ENCODE measurements at regions not wholly inside any gene's neighbourhood (a gene's known extent, or its start where the extent isn't known, plus 50 kb on each side); places are given as distances from the start of the nearest gene placed in this dataset.

- no peaks in the 10 kb centered on the region for H3K4me1 ChIP-seq (ENCODE audit: insufficient read depth, low read length)
- Mint-ChIP-seq H3K4me3 (no peak overlapping the region), H3K27ac (no peak overlapping the region), H3K9me3 (no peaks in the 10 kb centered on the region), H3K36me3 (ENCODE audit: low read depth) (no peaks in the 10 kb centered on the region), H3K4me1 (ENCODE audit: low read depth) (no peaks in the 10 kb centered on the region), H3K27me3 (peaks cover 90% of the 10 kb centered on the region)
- no peak for DNase-seq
- intact Hi-C loops (cut with DNase I, micrococcal nuclease), result no loop called here
- no peak overlapping the region for H3K4me3 ChIP-seq (ENCODE audit: low read length)
- H3K27me3 ChIP-seq (ENCODE audit: control insufficient read depth in 1 of 2, insufficient read depth in 2 of 2, low read length in 2 of 2), result peaks cover 6 to 16% of the 10 kb centered on the region in 2 experiments
- ChIA-PET POLR2A (no interaction called here), CTCF (no interaction called here)
- no peaks in the 10 kb centered on the region for H3K9me3 ChIP-seq (ENCODE audit: control insufficient read depth in 1 of 2, insufficient read depth in 1 of 2, low read length in 2 of 2)
- TF ChIP-seq CTCF (IDR thresholded peaks at IDR 0.05), result no peak
- ATAC-seq (ENCODE audit: poor library complexity), result no peak
- H3K27ac ChIP-seq (ENCODE audit: low read depth in 1 of 2, low read length in 2 of 2), result no peak overlapping the region
- no peaks in the 10 kb centered on the region for H3K36me3 ChIP-seq (ENCODE audit: insufficient read depth, low read length)
These were observed 131.3 kb downstream of the SUCLG1 start for GRCh38 chr2:84327645-84328249.

GRCh38 chr2:84326831-84327432 is 132.1 kb downstream of the SUCLG1 start:
- no peak for TF ChIP-seq CTCF (IDR thresholded peaks at IDR 0.05)

DNA sequence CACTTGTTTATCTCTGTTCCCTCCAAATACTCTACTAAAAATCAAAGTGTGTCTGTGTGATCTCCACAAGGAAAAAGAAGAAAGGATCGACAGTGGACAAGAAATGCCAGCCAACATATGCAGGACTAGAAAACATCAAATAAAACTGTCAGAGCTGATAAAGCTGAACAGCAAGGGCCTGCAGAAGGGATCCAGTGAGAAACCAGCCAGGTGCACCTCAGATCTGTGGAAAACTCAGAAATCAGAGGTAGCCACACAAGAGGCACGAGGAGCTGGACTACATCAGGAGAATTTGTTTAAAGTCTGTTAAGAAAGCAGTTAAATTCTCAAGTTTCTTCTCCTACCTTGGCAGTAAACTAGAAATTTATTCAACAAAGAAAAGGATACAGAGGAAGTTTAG is 135.2 kb downstream of the SUCLG1 start:
- Mint-ChIP-seq H3K27me3 (peaks cover 76% of the 10 kb centered on the region), H3K27ac (no peak overlapping the region), H3K4me1 (ENCODE audit: low read depth) (no peaks in the 10 kb centered on the region), H3K9me3 (no peaks in the 10 kb centered on the region), H3K36me3 (ENCODE audit: low read depth) (no peaks in the 10 kb centered on the region), H3K4me3 (no peak overlapping the region)
- TF ChIP-seq CTCF (IDR thresholded peaks at IDR 0.05), result no peak
- no peak overlapping the region for H3K4me3 ChIP-seq (ENCODE audit: low read length)
- ATAC-seq (ENCODE audit: poor library complexity) (no peak), DNase-seq (no peak)
- ChIA-PET CTCF (interaction anchor here (1.1 kb wide), 1 partner anchor 9 kb away, joined by 3 read pairs; no protein-coding TSS in a partner anchor), POLR2A (interaction anchor here (0.5 kb wide), 1 partner anchor 635 kb away, joined by 3 read pairs; no protein-coding TSS in a partner anchor)
- peaks cover 11 to 16% of the 10 kb centered on the region in 2 experiments for H3K27me3 ChIP-seq (ENCODE audit: control insufficient read depth in 1 of 2, insufficient read depth in 2 of 2, low read length in 2 of 2)
- no peaks in the 10 kb centered on the region for H3K4me1 ChIP-seq (ENCODE audit: insufficient read depth, low read length)
- H3K27ac ChIP-seq (ENCODE audit: low read depth in 1 of 2, low read length in 2 of 2), result no peak overlapping the region
- intact Hi-C loops (cut with DNase I, micrococcal nuclease), result no loop called here
- H3K36me3 ChIP-seq (ENCODE audit: insufficient read depth, low read length), result no peaks in the 10 kb centered on the region
- no peaks in the 10 kb centered on the region for H3K9me3 ChIP-seq (ENCODE audit: control insufficient read depth in 1 of 2, insufficient read depth in 1 of 2, low read length in 2 of 2)

More at GRCh38 chr2:84326831-84327432, 132.1 kb downstream of the SUCLG1 start:
- Histone ChIP-seq H3K4me1 (ENCODE audit: insufficient read depth, low read length) (no peaks in the 10 kb centered on the region), H3K36me3 (ENCODE audit: insufficient read depth, low read length) (no peaks in the 10 kb centered on the region), H3K4me3 (ENCODE audit: low read length) (no peak overlapping the region), H3K9me3 (ENCODE audit: control insufficient read depth in 1 of 2, insufficient read depth in 1 of 2, low read length in 2 of 2) (no peaks in the 10 kb centered on the region), H3K27me3 (ENCODE audit: control insufficient read depth in 1 of 2, insufficient read depth in 2 of 2, low read length in 2 of 2) (peaks cover 7 to 16% of the 10 kb centered on the region in 2 experiments), H3K27ac (ENCODE audit: low read depth in 1 of 2, low read length in 2 of 2) (no peak overlapping the region)
- Mint-ChIP-seq H3K36me3 (ENCODE audit: low read depth) (no peaks in the 10 kb centered on the region), H3K4me3 (no peak overlapping the region), H3K4me1 (ENCODE audit: low read depth) (no peaks in the 10 kb centered on the region), H3K27ac (no peak overlapping the region), H3K27me3 (peaks cover 86% of the 10 kb centered on the region), H3K9me3 (no peaks in the 10 kb centered on the region)
- CTCF ChIA-PET, result no interaction called here
- ATAC-seq (ENCODE audit: poor library complexity), result no peak
- DNase-seq, result no peak
- POLR2A ChIA-PET, result no interaction called here
- intact Hi-C loops (cut with DNase I, micrococcal nuclease), result no loop called here
